Activated CD8-positive, alpha-beta T cell treated with anti-CD3 and anti-CD28 coated beads for 36 hours (primary cell): ENCODE measurements at regions not wholly inside any gene's neighbourhood (a gene's known extent, or its start where the extent isn't known, plus 50 kb on each side); places are given as distances from the start of the nearest gene placed in this dataset.

Source experiments
- ATAC-seq: fragments of 200-7000 bp; cut with Tn5 transposase; one replicate; pipeline ENCODE4 v1.10.0; 2021; ENCODE audit warnings: mild to moderate bottlenecking, moderate library complexity
- CTCF ChIA-PET: fragments of 350-600 bp; sonication (Branson Sonifier 250); formaldehyde crosslinking; loops from one replicate; lab custom pipeline; 2021; ENCODE audit warnings: antibody characterized with exemption; lab: Charles Lee
- POLR2A ChIA-PET: fragments of 350-600 bp; sonication (Branson Sonifier 250); formaldehyde crosslinking; loops from one replicate; lab custom pipeline; 2021; ENCODE audit warnings: antibody characterized with exemption; lab: Charles Lee
- DNase-seq: peaks from one replicate; pipeline ENCODE4 v3.0.0-alpha.2; 2020
- H3K27ac Mint-ChIP-seq: one replicate; pipeline ENCODE4 v1.8.0; 2021; ENCODE audit warnings: mild to moderate bottlenecking, mixed read lengths
- H3K27me3 Mint-ChIP-seq: one replicate; pipeline ENCODE4 v1.8.0; 2021; ENCODE audit warnings: mixed read lengths
- H3K36me3 Mint-ChIP-seq: one replicate; pipeline ENCODE4 v1.8.0; 2021; ENCODE audit warnings: low read depth, mixed read lengths
- H3K4me1 Mint-ChIP-seq: one replicate; pipeline ENCODE4 v1.8.0; 2021; ENCODE audit warnings: low read depth, mixed read lengths
- H3K4me3 Mint-ChIP-seq: one replicate; pipeline ENCODE4 v1.8.0; 2021; ENCODE audit warnings: mild to moderate bottlenecking, moderate library complexity, mixed read lengths
- H3K9me3 Mint-ChIP-seq: one replicate; pipeline ENCODE4 v1.8.0; 2021; ENCODE audit warnings: mixed read lengths
- intact Hi-C: fragments of 100-400 bp; cut with micrococcal nuclease; formaldehyde crosslinking; loops from one replicate; pipeline ENCODE4 v1.10.0; 2022
- TF ChIP-seq, protein P1 (sequence below): fragments of 200-600 bp; IDR thresholded peaks from one replicate; pipeline ENCODE4 v1.8.0; 2022; ENCODE audit warnings: antibody characterized with exemption, mild to moderate bottlenecking

DNA sequence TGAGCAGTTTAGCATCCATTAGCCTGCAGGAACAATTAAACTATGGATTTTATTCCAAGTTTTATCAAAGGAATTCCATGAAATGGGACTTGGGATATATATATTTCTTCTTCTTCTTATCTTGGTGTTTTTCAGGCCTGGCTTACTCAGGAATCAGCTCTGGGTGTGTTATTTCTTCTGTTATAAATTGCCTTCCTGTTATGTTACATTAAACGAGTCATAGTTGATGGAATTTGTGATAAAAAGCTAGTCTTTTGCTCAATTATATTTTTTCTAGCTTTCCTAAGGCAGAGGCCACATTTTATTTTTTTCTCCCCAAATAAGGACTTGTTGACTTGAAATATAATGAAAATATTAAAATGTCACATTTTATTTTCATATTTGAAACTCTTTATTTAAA, 141.3 kb downstream of the EPC1 start:
- Mint-ChIP-seq H3K9me3 (no peaks in the 10 kb centered on the region), H3K4me1 (no peaks in the 10 kb centered on the region), H3K27me3 (no peaks in the 10 kb centered on the region), H3K36me3 (no peaks in the 10 kb centered on the region), H3K27ac (no peak overlapping the region), H3K4me3 (no peak overlapping the region)
- CTCF ChIA-PET = interaction anchor here (1.0 to 2.9 kb wide), 2 partner anchors 12 to 18 kb away, joined by 4 to 9 read pairs; no protein-coding TSS in a partner anchor
- intact Hi-C loops = no loop called here
- DNase-seq = no peak
- TF ChIP-seq, protein P1, sequence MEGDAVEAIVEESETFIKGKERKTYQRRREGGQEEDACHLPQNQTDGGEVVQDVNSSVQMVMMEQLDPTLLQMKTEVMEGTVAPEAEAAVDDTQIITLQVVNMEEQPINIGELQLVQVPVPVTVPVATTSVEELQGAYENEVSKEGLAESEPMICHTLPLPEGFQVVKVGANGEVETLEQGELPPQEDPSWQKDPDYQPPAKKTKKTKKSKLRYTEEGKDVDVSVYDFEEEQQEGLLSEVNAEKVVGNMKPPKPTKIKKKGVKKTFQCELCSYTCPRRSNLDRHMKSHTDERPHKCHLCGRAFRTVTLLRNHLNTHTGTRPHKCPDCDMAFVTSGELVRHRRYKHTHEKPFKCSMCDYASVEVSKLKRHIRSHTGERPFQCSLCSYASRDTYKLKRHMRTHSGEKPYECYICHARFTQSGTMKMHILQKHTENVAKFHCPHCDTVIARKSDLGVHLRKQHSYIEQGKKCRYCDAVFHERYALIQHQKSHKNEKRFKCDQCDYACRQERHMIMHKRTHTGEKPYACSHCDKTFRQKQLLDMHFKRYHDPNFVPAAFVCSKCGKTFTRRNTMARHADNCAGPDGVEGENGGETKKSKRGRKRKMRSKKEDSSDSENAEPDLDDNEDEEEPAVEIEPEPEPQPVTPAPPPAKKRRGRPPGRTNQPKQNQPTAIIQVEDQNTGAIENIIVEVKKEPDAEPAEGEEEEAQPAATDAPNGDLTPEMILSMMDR = no peak
- ATAC-seq = no peak
- POLR2A ChIA-PET = no interaction called here

DNA sequence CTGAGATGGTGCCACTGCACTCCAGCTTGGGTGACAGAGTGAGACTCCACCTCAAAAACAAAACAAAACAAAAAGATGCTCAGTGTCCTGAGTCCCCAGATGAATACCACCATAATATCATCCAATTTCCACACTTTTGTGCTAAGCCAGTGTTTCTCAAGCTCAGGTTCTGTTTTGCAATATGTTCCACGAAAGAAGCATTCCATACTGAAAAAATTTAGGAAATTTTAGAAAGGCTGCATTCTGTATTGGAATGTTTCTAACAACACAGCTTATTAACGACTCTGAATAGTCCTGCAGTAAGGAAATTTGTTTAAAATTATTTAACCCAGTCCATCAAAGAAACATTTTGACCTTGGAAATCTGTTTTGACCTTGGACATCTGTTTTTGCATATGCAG, 142.4 kb downstream of the EPC1 start:
- ATAC-seq (no peak), DNase-seq (no peak)
- TF ChIP-seq, protein P1 = no peak
- H3K27ac Mint-ChIP-seq = no peak overlapping the region
- intact Hi-C loops = no loop called here
- H3K9me3 Mint-ChIP-seq = no peaks in the 10 kb centered on the region
- CTCF ChIA-PET = interaction anchor here (1.2 to 2.9 kb wide), 2 partner anchors 11 to 14 kb away, joined by 4 to 9 read pairs; no protein-coding TSS in a partner anchor
- no peak overlapping the region for H3K4me3 Mint-ChIP-seq
- H3K27me3 Mint-ChIP-seq = peaks cover 3% of the 10 kb centered on the region
- no peaks in the 10 kb centered on the region for H3K4me1 Mint-ChIP-seq
- H3K36me3 Mint-ChIP-seq = no peaks in the 10 kb centered on the region
- POLR2A ChIA-PET = no interaction called here

DNA sequence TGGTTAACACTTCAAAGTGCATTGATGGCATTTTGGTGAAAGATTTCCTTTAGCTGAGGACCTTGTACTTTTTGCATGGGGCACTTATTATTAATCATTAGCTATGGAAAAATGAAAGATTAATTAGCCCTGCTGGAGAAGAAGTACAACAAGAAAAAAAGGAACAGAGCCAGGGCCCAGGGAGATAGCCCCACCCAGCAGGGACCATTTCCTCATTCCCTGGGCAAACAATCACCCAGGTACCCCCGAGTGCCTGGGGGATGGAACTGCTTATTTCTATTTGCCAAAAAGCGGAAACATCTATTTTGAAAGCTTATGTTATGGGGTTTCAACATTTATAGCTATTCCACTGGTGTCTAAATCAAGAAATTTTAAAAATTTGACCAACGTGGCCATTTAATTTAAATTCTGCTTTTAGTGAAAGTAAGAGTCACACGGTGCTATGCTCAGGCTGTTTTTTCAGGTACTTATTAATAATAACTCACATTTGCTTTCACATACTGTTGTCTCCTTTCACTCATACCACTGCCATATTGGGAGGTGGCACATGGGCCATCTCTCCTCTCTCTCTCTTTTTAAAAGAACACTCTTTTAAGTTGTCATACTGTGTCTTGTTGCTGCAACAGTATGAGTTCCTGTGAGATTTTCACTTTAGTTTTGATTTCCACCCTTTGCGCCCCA, 143.6 kb upstream of the KIF5B start:
- no peak for ATAC-seq
- intact Hi-C loops = no loop called here
- ChIA-PET POLR2A (interaction anchor here (1.2 kb wide), 2 partner anchors 9 to 144 kb away, joined by 3 to 4 read pairs; no protein-coding TSS in a partner anchor), CTCF (interaction anchor here (0.9 to 3.1 kb wide), 5 partner anchors 9 to 145 kb away, joined by 3 to 13 read pairs (median 4); no protein-coding TSS in a partner anchor)
- TF ChIP-seq, protein P1 = no peak
- Mint-ChIP-seq H3K36me3 (no peaks in the 10 kb centered on the region), H3K9me3 (no peaks in the 10 kb centered on the region), H3K27ac (no peak overlapping the region), H3K27me3 (peaks cover 3% of the 10 kb centered on the region), H3K4me1 (no peaks in the 10 kb centered on the region), H3K4me3 (no peak overlapping the region)
- DNase-seq = no peak

DNA sequence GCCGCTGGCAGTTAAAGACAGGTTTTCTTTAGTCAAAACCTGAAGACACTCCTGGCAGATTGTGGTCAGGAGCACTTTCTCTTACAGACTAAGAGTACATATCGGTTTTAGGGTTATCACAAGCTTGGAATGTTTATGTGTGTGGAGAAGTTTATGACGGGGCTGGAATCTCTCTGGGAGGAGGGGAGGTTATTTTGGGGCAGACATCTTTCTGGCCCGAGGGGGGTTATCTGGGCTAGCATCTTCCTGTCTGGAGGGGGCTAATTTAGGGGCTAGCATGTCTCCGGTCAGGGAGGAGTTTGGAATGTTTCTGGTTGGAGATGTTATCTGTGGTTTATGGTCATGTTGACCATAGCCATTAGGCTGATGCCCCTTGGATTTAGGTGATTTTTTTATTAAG, 141.2 kb upstream of the KIF5B start:
- H3K36me3 Mint-ChIP-seq = no peaks in the 10 kb centered on the region
- DNase-seq (no peak), ATAC-seq (no peak)
- H3K27ac Mint-ChIP-seq = no peak overlapping the region
- H3K9me3 Mint-ChIP-seq = no peaks in the 10 kb centered on the region
- TF ChIP-seq, protein P1 = no peak
- no peak overlapping the region for H3K4me3 Mint-ChIP-seq
- H3K27me3 Mint-ChIP-seq = peaks cover 3% of the 10 kb centered on the region
- ChIA-PET CTCF (no interaction called here), POLR2A (no interaction called here)
- H3K4me1 Mint-ChIP-seq = no peaks in the 10 kb centered on the region
- intact Hi-C loops = no loop called here

DNA sequence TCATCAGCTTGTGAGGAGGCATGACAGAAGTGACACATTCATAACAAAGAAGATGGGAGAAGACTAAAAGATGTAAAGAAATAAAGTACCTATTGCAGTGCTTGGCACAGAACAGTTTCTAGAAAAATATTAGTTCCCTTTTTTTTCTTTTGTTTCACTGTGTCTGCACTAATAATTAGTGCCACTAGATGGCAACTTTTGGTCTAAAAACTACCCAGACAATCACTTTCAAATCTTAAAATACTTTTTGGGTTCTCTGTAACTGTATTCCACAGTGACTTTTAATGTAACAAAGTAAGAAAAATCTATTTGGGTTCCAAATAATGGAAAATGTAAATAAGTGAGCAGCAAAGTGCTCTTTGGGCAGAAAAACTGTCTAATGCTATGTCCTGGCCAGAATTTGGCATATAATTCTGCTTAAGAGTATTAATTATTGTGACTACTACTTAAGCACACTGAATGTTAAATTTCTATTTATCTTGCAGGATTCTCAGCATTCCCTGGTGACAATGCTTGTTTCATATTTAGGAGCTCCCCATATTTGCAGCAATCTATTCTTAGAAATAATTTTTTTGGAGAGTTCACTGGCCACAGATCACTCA, 134.8 kb upstream of the KIF5B start:
- H3K4me3 Mint-ChIP-seq = no peak overlapping the region
- ChIA-PET CTCF (interaction anchor here (0.6 to 2.4 kb wide), 26 partner anchors 9 to 353 kb away, joined by 3 to 15 read pairs (median 3); no protein-coding TSS in a partner anchor), POLR2A (interaction anchor here (0.7 kb wide), 1 partner anchor 8 kb away, joined by 3 read pairs; no protein-coding TSS in a partner anchor)
- ATAC-seq (peak; percentile 47), DNase-seq (no peak)
- TF ChIP-seq, protein P1 = peak; percentile 77
- no peaks in the 10 kb centered on the region for H3K36me3 Mint-ChIP-seq
- intact Hi-C loops = loop anchor here (1.0 to 5.0 kb wide), 3 partner anchors 61 to 176 kb away; no protein-coding TSS in a partner anchor
- no peaks in the 10 kb centered on the region for H3K4me1 Mint-ChIP-seq
- no peak overlapping the region for H3K27ac Mint-ChIP-seq
- no peaks in the 10 kb centered on the region for H3K9me3 Mint-ChIP-seq
- H3K27me3 Mint-ChIP-seq = no peaks in the 10 kb centered on the region
